Stimulated activated CD4-positive, alpha-beta T cell treated with anti-CD3 and anti-CD28 coated beads, Interleukin-4, amount 100 ng/mL, for 24 hours (primary cell): ENCODE measurements at regions not wholly inside any gene's neighbourhood (a gene's known extent, or its start where the extent isn't known, plus 50 kb on each side); places are given as distances from the start of the nearest gene placed in this dataset.
"Not testable (repeated sequence)": the region's sequence is repeated elsewhere in the genome, so short reads cannot be mapped to it uniquely, and the experiment has no call there.

Experiments
- DNase-seq: peaks from one replicate; pipeline ENCODE4 v3.0.0-alpha.2; 2020

DNA sequence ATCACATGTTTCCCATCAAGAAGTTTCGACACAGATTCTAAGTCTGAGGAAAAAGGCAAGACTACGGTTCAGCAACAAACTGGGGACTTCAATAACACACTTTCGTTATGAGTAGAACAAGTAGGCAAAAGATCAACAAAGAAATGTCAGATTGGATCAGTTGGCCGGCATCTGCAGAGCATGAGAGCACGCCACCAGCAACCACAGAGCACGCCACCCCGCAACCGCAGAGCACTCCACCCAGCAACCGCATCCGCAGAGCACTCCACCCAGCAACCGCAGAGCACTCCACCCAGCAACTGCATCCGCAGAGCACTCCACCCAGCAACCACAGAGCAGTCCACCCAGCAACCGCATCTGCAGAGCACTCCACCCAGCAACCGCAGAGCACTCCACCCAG, 89.7 kb upstream of the FAM20C start:
- DNase-seq, result no peak

DNA sequence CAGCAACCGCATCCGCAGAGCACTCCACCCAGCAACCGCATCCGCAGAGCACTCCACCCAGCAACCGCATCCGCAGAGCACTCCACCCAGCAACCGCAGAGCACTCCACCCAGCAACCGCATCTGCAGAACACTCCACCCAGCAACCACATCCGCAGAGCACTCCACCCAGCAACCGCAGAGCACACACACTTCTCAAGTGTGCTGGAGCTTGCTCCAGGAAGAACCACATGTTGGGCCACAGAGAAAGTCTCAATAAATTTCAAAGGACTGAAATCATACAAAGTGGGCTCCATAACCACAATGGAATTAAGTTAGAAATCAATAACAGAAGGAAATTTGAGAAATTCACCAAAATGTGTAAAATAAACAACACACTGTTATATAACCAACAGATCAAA, 88.4 kb upstream of the FAM20C start:
- DNase-seq, result not testable (repeated sequence)

DNA sequence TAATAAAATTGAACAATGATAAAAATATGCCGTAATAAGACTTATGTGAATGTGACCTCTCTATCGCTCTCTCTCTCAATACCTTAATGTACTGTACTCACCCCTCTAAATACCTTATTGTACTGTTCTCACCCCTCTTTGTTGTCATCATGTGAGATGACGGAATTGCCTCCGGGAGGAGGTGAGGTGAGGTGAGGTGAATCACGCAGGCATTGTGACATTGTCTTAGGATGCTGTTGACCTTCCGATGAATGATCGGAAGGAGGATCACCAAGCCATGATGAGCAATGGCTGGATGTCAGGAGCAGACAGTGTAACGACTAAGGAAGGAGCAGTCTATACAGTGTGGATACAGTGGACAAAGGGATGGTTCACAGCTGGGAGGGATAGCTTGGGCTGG, 87.4 kb upstream of the FAM20C start:
- no peak for DNase-seq

DNA sequence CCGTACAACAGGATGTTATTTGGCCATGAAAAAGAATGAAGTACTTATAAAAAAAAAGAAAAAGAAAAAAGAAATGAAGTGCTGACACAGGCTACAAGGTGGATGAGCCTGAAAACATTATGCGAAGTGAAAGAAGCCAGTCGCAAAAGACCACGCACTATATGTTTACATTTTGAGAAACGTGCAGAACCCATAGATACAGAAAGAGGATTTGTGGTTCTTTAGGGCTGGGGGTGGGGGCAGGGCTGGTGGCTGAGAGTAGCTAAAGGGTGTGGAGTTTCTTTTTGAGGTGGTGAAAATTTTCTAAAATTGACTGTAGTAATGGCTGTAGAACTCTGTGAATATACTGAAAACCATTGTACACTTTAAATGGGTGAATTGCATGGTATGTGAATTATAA, 86.0 kb upstream of the FAM20C start:
- no peak for DNase-seq

DNA sequence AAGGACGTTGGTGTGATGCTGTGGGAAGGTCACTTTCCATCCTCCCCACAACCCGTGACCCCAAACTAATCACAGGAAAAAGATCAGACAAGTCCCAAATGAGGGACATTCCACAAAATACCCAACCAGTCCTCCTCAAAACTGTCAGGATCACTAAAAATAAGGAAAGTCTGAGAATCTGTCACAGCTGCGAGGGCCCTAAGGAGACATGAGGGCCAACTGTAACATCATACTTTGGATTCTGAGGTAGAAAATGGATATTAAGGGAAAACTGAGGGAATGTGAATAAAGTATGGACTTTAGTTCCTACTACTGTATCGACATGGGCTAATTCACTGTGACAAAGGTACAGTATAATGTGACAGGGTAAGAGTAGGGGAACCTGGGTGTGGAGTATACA, 85.1 kb upstream of the FAM20C start:
- no peak for DNase-seq

DNA sequence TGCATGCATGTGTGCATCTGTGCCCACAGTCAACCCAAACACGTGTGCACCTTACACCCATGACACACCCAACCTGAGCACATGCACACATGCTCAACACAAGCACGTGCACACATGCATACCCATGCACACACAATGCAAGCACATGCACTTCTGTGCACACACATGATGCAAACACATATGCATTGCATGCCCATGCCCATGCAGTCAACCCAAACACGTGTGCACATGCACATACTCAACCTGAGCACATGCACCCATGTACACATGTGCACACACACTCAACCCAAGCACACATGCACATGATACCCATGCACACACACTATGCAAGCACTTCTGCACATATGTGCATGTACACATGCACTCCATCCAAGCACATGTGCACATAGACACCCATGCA, 84.5 kb upstream of the FAM20C start:
- no peak for DNase-seq

DNA sequence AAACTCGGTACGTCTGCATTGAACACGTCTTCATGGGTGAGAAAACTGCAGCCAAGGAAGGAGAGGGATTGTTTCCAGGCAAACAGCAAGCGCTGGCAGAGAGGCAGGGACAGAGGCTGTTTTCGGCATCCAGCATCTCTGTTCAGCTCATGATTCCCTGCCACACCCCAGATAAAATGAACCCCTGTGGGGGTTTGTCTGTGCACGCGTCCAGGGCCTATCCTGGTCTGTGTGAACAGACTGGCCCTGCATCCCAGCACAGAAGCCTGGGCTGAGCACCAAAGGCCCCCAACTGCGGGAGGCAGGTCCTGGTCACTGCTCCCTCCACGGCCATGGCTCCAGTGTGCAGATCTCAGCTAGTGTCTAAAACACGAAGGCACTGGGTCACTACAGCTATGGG, 83.3 kb upstream of the FAM20C start:
- no peak for DNase-seq

DNA sequence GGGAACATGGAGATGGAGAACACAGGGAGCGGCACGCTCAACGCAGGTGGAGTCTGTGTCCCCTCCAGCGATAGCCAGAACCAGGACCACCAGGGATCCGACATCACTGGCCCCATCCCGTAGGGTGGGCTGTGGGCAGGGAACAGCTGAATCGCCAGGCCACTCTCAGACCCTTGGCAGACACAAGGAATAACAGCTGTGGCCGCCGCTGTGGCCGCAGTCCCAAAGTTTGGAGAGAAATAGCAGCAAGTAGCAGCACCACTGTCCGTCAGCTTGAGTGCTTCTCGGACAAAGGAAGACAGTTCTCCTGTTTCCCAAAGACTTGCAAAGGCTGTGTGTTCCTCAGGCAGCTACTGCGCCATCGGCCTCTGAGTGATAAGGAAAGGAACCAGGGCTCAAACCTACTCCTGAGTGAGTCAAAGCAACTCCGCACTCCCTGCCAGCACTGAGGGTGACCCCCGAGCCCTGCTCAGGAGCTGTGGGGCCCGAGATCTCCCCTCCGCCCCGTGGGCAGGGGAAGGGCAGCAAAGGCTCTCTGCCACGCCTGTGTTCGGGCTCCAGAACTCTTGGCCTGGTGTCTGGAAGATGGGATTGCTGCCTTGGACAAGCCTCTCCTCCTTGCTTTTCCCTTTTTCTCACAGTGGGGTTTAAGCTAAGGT, 82.3 kb upstream of the FAM20C start:
- no peak for DNase-seq

DNA sequence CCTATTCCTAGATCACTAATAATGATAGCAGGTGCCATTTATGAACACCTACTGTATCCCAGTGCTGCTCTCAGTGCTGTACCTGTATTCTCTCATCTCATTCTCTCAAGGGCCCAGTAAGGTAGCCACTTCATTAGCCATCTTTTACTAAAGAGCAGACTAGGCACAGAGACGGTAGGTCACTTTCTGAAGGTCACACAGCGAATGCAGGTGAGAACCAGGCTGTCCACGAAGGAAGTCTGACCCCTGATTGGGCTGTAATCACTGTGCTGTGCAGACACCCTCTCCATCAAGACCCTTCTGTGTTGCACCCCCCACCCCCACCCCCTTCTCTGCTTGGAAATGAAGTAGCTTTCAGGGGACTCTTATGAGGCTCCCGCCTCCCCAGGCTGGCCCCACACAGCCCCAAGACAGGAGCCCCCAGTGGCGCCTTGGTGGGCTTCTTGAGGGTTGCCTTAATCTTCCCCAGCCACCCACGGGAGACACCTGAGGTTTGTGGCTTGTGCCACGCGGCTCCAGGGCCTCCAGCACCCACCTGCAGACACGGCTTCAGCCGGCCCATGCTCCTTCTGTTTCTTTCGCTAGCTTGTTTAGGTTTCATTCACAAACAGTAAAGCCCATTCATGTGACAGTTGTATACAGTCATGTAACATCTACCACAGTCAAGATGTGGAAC, 81.7 kb upstream of the FAM20C start:
- no peak for DNase-seq

DNA sequence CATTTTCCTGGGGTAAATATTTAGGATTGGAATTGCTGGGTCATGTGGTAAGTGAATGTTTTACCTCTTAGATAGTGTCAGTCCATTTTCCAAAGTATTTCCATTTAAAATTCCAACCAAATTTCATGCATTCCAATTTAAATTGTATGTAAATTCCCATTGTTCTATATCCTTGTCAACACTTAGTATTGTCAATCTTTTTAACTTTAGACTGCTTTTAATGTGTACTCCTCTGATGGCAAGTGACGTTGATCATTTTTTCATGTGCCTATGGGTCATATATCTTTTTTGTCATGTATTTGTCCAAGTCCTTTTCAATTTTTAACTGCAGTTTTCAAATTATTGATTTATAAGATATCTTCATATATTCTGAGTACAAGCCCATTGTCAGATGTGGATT, 80.8 kb upstream of the FAM20C start:
- no peak for DNase-seq

DNA sequence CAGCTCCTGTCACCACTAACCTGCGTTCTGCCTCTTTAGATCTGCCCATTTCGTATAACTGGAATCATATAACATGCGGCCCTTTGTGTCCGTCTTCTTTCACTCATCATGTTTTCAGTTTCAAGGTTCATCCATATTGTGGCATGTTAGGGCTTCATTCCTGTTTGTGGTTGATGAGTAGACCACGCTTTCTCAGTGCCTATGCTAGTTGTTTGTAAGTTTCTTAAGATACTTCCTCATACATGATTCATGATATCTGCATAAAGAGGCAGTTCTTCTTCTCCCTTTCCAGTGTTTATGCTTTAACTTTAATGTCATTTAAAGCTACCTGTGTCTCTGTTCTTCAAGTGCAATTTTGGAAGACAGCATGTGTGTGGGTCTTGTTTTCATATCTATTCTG, 79.5 kb upstream of the FAM20C start:
- no peak for DNase-seq

DNA sequence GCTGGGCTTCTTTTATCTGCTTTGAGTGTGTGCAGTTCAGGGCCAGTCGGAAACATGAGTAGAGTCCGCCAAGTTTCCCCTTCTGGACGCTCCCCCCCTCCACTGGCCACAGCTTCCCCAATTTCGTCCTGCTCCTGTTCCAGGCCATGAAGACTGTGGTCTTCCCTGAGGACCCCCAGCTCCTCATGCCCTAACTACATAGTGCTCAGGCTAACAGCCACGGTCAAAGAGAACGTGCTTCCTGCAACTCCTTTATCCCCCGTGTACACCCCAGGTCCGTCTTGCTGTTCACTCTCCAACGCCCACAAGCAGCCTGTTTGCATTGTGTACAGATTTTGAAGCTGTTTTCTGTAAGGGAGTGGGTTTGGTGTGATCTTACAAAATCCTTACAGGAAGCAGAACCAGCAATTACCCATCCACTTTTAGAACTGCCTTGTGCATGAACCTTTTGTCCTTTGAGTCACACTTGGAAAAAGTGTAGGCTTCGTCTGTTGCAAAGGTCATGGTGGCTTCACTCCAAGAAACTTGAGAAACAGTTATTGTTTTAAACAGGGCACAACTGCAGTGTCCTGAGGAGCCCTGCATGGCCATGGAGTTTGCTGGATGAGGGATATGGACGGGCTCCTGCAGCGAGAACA, 77.0 kb upstream of the FAM20C start:
- DNase-seq, result no peak

DNA sequence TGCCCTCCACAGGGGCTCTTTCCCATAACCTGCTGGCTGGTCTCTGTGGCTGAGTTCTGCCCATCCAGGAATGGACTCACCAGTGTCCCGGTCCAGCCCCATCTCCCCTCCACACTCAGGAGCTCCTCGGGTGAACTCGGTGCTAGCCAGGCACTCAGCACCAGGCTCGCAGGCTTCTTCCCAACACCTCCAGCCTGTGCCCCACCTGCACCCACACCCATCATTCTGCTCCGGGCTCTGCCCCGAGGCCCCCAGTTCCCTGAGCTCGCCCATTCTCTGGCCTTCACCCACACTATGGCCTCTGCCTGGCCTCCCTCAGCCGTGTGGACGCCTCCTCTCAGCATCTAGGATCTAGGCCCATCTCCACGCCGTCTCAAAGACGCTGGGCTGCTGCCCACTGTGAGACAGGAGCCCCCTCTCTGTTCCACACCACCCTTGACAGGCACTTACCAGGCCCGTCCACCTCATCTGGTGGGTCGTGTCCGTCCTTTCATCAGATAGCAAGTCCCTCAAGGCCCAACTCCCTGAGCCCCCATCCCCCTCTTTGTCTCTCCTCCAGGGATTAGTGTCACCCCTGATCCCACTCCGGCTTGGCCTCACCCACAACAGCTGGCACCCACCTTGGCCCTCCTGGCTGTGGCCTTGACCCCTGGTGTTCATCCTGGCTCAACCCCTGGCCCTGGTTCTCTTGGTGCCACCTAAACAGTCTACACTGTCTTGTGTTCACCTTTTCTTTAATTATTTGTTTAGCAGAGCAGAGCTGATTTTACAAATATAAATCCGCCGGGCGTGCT, 76.0 kb upstream of the FAM20C start:
- no peak for DNase-seq

DNA sequence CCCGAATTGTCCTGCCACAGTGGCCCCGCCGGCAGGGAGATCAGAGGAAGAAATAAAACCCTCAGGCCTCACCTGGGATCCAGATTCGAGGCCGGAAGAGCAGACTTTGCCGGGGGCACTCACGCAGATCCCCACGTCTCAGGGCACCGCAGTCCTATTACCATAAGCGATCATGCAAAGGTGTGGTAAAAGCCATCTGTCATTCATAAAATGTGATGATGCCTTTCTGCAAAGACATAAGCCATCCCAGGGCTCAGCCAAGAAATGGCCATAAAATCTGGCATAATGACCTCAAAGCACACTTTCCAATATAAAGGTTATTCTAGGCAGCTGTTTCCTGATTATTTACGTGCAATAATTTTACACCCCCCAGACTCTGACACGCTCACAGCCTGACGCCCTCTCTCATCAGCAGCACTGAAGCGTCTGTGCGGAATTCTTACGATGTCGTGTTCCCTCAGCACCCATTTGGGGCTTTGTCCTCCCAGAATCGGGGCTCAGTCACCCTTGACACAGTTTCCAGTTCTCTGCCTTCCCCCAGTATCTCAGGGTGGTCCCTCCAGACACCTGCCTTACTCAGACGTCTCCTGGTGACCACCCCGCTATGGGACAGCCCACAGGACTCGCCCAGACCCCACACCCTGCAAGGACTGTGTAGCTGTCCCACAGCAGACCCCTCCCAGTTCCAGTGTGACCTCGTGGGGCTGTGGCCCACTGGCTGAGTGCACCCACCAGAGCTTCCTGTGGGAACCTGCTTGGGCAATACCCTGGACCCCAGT, 74.3 kb upstream of the FAM20C start:
- no peak for DNase-seq

DNA sequence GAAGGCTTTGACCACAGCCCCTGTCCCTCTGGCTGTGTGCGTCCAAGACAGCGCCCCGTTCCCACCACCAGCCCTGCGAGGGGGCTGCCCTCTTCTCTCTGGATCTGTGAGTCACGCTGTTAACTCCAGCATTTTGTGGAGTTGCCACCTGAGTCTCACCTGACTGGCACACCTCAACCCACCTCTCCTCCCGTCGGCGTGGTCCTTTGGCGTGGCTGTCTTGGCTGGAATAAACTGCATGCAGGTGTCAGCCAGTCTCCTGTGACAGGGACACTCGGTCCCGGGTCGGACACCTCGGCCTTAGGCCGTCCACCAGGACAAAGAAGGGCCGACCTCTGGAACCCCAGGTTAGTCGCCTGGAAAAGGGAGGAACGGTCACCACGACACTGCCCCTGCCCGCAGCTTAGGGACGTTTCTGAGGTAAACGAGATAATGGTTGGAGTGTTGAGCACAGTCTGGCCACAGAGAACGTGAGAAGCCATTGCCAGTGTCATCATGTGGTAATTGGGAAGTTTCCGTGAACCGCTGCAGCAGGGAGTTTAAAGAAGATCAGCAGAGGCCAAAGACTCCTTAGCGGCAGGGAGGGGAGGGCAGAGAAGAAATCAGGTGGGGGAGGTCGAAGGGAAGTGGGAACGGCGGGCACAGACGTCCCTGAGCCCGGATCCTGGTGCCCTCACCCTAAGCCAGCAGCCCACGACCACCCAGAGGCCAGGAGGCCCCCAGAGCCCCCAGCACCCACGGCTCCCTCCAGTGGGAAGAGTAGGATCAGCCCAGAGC, 73.6 kb upstream of the FAM20C start:
- DNase-seq, result no peak

DNA sequence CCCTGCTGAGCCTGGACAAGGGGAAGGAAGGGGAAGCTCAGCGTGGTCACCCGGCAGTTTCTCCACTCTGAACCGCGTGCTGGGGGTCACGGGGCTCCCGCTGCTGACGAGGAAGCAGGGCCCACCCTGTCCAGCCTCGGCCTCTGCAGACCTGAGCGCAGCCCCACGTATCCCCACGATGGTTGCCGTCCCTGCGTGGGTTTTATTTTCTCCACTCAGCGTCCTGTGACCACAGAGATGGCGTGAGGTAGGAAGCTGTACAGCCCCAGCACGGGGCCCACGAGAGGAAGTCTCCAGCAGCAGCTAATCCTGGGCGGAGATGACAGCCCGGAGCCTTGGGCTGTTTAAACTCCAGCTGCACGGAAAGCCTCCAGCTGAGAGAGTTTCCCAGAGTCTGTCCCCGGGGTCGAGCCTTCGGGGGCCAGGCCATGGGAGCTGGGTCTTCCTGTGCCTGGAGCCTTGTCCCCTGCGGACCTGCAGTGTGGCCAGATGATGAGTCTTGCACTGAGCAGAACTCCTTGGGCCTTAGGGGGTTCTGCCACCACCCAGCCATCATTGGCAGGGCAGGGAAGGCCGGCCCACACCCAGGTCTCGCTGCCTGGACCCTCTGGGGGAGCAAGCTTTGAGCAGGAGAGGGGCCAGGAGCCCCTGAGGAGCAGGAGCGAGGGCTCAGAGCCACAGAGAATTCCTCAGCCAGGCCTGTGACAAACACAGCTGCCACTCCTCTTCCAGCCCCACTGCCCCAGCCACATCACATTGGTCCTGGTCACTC, 72.8 kb upstream of the FAM20C start:
- DNase-seq, result no peak

DNA sequence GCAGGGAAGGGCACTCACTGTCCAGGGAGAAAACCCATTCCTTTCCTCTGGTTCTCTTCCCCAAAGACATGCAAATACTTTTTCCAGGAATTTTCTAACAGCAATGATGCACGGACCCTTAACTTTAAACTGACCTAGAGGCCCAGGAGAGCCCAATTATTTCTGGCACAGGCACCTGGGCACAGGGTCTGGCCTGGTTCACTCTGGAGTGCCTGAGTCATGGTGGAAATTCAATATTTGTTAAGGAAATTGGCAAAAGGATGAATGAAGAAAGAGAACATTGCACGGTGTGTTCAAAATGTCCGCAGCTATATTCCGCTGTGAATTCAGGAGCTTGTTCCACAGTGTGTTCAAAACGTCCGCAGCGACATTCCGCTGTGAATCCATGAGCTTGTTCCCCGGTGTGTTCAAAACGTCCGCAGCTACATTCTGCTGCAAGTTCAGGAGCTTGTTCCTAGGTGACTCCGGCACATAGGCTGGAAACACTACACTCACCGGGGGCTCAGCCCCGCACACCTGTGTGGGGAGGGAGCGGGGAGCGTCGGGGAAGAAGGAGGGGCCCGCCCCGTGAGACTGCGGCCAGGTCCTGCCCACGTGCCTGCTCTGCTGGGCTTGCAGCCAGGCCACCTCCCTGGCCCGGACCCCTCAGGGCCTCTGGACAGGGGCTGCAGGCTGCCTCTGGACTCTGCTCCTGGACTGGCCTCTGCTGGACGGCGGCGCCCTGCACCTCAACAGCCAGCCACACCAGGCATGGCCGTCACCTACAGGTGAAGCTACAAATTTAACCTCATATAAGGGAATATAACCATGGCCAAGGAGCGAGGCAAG, 72.0 kb upstream of the FAM20C start:
- DNase-seq, result no peak

DNA sequence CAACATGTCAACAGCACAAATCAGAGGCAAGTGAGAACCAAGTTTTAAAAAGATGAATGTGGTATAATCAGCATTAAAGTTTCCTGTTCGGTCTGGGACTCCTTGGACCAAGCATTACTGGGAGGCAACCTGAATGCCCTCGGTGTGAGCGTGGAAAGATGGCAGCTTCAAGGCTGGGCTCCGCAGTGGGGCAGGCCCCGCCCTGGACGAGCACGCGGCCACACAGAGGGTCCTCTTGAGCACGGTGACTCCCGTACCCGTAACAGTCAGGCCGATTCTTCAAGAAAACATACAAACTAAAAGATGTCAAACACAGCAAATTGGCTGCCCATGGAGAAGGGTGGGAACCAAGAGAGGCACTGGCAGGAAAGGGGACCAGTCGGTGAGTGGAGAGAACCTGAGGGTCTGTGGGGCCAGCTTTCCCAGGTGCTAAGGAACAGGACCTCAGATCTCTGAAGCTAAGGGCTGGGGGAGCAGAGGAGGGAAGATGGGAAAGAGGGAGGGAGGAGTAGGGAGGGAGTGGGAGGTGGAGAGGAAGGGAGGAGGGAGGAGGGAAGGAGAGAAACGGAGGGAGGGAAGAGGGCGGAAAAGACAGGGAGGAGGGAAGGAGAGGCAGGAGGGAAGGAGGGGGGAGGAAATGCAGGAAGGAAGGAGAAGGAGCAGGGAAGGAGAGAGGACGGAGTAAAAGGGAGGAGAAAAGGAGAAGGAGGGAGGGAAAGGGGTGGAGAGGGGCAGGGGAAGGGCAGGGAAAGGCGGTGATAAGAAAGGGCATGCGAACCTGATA, 71.2 kb upstream of the FAM20C start:
- DNase-seq, result no peak

DNA sequence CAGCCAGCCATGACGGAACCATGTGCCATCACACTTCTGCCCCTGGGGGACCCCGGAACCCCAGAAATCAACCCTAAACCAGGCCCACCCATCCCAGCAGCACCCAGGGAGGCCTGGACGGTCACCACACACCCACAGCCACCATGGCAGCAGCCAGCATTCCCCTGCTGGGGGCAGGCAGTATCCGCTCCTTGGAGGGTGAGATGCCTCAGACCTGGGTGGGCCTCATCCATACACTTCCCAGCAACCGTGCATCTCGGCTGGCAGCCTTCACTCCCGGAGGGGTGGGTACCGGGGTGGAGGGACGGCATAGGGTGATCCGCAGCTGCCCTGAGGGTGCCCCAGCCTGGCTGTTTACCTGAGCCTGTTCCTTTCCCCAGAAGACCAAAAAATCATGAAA, 69.1 kb upstream of the FAM20C start:
- no peak for DNase-seq
